ENCODE measurements at regions not wholly inside any gene's neighbourhood (a gene's known extent, or its start where the extent isn't known, plus 50 kb on each side); places are given as distances from the start of the nearest gene placed in this dataset.
"Not testable (repeated sequence)": the region's sequence is repeated elsewhere in the genome, so short reads cannot be mapped to it uniquely, and the experiment has no call there.

GRCh38 chr1:117754061-117754969 is 148.5 kb downstream of the TENT5C start:
- DNase-seq (ENCODE audit: low spot score) = peak; percentile 77

- DNase-seq (ENCODE audit: low spot score) = no peak
These were observed 151.8 kb downstream of the TENT5C start for GRCh38 chr1:117757668-117758067.

GRCh38 chr1:117758444-117759316 is 152.8 kb downstream of the TENT5C start:
- DNase-seq (ENCODE audit: low spot score) = peak; percentile 78

GRCh38 chr1:117759535-117759934 is 153.7 kb downstream of the TENT5C start:
- no peak for DNase-seq (ENCODE audit: low spot score)

DNA sequence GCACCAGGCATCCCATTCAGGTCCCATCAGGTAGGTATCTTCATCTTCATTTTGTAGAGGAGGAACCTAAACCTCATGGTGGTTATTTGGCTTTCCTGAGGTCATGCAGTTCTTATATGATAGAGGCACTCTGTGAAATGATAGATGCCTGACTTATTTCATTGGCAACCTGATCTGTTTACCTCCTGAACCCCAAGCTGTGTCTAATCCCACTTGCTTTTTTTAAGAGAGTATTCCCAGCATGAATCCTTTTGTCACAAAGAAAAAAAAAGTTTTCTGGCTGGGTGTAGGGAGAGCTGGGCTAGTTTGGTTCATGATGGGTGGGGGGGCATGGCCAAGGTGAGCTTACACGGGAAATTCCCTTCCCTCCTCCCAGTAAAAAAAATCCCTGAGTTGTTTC is 154.2 kb downstream of the TENT5C start:
- no peak for DNase-seq (ENCODE audit: low spot score)

GRCh38 chr1:117760485-117760884 is 154.6 kb downstream of the TENT5C start:
- no peak for DNase-seq (ENCODE audit: low spot score)

DNA sequence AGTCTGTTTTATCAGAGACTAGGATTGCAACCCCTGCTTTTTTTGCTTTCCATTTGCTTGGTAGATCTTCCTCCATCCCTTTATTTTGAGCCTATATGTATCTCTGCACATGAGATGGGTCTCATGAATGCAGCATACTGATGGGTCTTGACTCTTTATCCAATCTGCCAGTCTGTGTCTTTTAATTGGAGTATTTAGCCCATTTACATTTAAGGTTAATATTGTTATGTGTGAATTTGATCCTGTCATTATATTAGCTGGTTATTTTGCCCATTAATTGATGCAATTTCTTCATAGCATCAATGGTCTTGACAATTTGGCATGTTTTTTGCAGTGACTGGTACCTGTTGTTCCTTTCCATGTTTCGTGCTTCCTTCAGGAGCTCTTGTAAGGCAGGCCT is 161.7 kb downstream of the GDAP2 start:
- not testable (repeated sequence) for DNase-seq (ENCODE audit: low spot score)

GRCh38 chr1:117770981-117771531 is 158.4 kb downstream of the GDAP2 start:
- DNase-seq (ENCODE audit: low spot score) = no peak

DNA sequence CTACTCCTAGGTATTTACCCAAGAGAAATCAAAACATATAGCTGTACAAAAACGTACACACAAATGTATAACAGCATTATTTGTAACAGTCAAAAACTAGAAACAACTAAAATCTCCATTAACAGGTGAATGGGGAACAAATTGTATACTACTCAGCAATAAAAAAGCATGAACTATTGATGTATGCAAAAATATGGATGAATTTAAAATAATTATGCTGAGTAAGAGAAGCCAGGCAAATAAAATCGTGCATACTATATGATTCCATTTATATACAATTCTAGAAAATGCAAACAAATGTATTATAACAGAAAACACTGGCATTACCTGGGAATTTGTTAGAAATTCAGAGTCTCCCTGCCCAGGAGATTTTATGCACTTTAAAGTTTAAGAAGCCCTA is 150.1 kb downstream of the GDAP2 start:
- no peak for DNase-seq (ENCODE audit: low spot score)

GRCh38 chr1:117780687-117781475 is 148.5 kb downstream of the GDAP2 start:
- DNase-seq (ENCODE audit: low spot score) = no peak

DNA sequence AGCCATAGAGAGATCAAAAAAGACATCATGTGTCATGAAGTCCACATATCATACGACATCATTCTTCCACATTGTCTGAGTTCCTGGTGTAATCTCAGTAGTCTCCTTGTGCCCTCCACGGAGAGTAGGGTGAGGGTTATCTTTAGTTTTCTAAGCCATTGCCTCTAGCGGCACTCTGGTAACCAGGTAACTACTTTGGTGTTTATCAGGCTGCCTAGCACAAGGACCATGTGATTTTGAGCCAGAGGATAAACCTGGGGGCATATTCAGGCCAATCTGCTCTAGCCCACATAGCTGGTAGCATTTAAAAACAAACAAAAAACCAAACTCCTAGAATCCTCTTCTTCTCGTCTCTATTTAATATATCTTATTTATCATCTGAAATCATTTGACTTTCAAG is 147.4 kb downstream of the GDAP2 start:
- DNase-seq (ENCODE audit: low spot score) = no peak

- DNase-seq (ENCODE audit: low spot score) = no peak
These were observed 145.6 kb downstream of the GDAP2 start for GRCh38 chr1:117783606-117784396.

DNA sequence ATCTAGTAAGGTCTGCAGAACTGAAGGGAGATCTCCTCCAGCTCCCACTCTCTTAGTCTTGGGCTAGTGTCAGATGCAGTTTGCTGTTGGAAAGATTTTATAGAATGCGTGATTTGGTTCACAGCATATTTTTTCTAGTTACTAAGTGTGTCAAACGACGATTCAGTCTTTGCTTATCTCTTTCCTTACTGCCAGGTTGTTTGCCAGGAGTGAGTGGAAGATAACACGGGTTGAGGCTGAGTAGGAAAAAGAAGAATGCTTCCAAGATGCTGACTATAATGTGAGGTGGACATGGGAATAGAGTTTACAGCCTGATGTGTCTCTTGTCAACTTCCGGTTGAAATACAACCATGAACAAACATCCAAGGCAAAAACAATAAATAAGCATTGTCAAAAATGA is 141.4 kb downstream of the GDAP2 start:
- DNase-seq (ENCODE audit: low spot score) = no peak

DNA sequence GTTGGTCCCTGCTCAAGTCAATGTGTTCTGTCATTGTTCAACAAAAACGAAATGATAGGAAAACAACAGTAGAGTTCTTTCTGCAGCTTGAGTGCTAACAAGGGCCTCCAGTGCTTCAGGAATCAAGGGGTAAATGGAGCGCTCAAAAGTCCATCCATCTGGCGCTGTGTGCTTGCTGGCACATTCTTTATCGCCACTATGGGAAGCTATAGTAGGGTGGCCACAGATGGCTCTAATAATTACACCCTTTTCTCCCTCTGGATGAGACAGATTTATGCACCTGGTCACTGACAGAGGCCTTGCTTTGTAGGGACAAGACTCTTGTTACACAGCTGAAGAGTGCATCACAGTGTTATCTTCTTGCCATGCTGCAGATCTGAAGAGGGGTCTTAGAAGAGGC is 136.0 kb downstream of the GDAP2 start:
- no peak for DNase-seq (ENCODE audit: low spot score)

DNA sequence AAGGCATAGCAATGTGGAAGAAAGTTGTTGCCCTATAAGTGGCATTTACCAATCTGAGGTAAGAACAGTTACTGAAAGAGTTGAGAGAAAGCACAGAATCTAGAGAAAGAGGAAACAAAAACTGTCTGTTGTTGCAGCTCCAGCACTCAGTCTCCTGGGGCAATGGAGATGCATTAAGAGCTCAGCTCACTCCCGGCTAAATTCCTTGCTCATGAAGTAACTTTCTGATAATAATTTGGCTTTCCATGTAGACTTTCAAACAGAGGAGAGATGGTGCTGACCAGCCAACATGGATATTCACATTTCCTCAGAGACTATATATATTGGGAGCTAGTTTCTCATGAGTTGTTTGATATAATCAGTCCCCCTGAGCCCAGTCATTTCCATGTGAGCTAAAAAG is 135.3 kb downstream of the GDAP2 start:
- DNase-seq (ENCODE audit: low spot score) = no peak

- DNase-seq (ENCODE audit: low spot score) = no peak
These were observed 134.2 kb downstream of the GDAP2 start for GRCh38 chr1:117795190-117795589.

DNA sequence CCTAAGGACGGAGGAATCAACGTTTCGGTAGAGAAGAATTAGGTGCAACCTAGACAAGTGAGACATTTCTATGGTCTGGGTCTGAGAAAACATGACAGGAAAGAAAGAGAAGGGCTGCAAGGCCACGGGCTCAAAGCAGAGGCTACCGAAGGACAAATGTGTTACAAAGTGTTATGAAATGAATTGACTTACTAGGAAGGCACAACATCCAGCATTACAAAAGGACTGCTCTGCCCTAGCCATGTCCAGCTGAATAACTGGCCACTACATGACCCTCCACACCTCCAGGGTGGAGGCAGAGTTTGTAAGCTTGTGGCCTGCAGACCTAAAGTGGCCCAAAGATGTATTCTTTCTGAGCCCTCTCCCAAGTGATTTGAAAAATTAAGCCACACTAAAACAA is 133.6 kb downstream of the GDAP2 start:
- no peak for DNase-seq (ENCODE audit: low spot score)

- DNase-seq (ENCODE audit: low spot score) = no peak
These were observed 133.2 kb downstream of the GDAP2 start for GRCh38 chr1:117796226-117796625.

DNA sequence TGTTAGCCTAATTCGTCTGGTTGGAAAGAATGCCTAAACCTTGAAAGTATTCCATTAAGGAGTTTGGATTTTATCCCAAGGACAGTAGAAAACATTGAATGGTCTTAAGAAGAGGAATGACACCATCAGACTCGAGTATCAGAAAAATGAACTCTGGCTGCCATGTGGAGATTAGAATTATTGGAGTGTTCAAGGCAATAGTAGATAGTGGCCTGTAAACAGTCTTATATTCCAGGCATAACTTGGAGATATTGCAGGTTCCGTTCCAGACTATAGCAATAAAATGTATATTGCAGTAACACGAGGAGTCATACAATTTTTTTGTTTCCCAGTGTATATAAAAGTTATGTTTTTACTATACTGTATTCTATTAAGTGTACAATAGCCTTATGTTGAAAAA is 130.9 kb downstream of the GDAP2 start:
- no peak for DNase-seq (ENCODE audit: low spot score)

- no peak for DNase-seq (ENCODE audit: low spot score)
These were observed 126.7 kb downstream of the GDAP2 start for GRCh38 chr1:117802531-117803257.
